ENCODE measurements at regions not wholly inside any gene's neighbourhood (a gene's known extent, or its start where the extent isn't known, plus 50 kb on each side); places are given as distances from the start of the nearest gene placed in this dataset.

DNA sequence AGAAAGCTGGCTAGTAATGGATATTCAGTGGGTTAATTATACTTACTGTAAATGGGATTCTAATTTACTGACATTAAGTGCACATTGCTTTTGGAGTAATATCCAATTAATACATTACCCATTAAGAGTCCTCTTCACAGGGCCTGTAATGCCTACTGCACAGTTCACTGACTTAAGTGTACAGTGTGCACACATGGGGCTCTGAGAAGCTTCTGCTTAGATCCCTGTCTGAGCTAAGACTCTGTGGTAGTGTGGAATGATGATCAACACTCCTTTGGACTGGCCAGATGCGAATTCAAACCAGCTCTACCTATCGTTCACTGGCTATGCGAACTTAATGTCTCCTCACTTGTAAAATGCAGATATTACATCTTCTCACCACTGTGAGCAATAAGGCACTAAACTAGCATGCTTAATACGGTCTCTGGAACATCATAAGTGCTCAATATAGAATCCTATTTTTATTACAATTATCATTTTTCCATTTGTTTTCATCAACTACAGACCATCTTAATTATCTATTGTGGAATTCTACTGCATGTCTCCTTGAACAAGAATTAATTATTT, 53.8 kb upstream of the SEC61G start:
- TF ChIP-seq POLR2A (IDR thresholded peaks at IDR 0.05), result no peak
- TF ChIP-seq, protein P1, sequence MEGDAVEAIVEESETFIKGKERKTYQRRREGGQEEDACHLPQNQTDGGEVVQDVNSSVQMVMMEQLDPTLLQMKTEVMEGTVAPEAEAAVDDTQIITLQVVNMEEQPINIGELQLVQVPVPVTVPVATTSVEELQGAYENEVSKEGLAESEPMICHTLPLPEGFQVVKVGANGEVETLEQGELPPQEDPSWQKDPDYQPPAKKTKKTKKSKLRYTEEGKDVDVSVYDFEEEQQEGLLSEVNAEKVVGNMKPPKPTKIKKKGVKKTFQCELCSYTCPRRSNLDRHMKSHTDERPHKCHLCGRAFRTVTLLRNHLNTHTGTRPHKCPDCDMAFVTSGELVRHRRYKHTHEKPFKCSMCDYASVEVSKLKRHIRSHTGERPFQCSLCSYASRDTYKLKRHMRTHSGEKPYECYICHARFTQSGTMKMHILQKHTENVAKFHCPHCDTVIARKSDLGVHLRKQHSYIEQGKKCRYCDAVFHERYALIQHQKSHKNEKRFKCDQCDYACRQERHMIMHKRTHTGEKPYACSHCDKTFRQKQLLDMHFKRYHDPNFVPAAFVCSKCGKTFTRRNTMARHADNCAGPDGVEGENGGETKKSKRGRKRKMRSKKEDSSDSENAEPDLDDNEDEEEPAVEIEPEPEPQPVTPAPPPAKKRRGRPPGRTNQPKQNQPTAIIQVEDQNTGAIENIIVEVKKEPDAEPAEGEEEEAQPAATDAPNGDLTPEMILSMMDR (IDR thresholded peaks at IDR 0.05), result no peak
